ENCODE measurements at regions not wholly inside any gene's neighbourhood (a gene's known extent, or its start where the extent isn't known, plus 50 kb on each side); places are given as distances from the start of the nearest gene placed in this dataset.

DNA sequence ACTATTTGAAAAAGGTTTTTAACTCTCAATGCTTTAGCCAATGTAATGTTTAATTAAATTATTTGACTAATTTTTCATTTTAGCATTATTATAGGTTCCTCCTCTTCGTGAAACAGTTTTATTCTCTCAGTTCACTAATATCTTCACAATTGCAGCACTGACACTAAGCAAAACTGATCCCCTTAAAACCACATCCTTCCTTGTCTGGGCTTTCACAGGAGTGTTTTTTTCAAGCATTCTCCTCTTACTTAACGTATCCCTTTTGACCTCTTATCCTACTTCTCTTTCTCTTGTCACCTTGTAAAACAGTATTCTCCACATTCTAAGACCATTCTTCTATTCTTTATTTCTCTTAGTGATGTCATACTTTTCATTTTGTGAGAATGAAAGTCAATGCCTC, 112.8 kb downstream of the DSC3 start:
- TF ChIP-seq, protein P1, sequence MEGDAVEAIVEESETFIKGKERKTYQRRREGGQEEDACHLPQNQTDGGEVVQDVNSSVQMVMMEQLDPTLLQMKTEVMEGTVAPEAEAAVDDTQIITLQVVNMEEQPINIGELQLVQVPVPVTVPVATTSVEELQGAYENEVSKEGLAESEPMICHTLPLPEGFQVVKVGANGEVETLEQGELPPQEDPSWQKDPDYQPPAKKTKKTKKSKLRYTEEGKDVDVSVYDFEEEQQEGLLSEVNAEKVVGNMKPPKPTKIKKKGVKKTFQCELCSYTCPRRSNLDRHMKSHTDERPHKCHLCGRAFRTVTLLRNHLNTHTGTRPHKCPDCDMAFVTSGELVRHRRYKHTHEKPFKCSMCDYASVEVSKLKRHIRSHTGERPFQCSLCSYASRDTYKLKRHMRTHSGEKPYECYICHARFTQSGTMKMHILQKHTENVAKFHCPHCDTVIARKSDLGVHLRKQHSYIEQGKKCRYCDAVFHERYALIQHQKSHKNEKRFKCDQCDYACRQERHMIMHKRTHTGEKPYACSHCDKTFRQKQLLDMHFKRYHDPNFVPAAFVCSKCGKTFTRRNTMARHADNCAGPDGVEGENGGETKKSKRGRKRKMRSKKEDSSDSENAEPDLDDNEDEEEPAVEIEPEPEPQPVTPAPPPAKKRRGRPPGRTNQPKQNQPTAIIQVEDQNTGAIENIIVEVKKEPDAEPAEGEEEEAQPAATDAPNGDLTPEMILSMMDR (IDR thresholded peaks at IDR 0.05; ENCODE audit: borderline replicate concordance, insufficient read depth, low read depth, low read length) = no peak
- no peak overlapping the region for H3K4me3 ChIP-seq (ENCODE audit: low read depth, low read length)

DNA sequence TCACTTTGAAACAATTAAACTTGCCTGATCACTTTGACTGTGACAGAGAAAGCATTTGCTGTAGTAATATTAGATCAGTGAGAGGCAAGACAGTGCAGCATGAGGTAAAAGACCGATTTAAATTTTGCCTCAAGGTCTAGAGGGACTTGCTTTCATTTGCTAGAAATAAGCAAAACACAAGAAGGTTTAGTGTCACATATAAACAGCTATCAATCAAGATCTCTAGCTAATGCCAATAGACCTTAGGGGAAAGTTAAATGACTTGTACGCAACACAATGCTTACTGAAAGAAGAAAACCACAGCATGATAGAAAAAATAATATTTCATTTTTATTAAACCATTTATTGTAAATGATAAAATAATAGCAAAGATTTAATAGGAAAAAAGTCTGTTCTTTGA, 113.5 kb downstream of the DSC3 start:
- no peak overlapping the region for H3K4me3 ChIP-seq (ENCODE audit: low read depth, low read length)
- TF ChIP-seq, protein P1 (IDR thresholded peaks at IDR 0.05; ENCODE audit: borderline replicate concordance, insufficient read depth, low read depth, low read length) = no peak

- TF ChIP-seq, protein P1 (IDR thresholded peaks at IDR 0.05; ENCODE audit: borderline replicate concordance, insufficient read depth, low read depth, low read length) = no peak
- H3K4me3 ChIP-seq (ENCODE audit: low read depth, low read length) = no peak overlapping the region
Observed at GRCh38 chr18:30927517-30928075, 114.9 kb downstream of the DSC3 start.

GRCh38 chr18:30927042-30927441, 115.5 kb downstream of the DSC3 start:
- TF ChIP-seq, protein P1 (IDR thresholded peaks at IDR 0.05; ENCODE audit: borderline replicate concordance, insufficient read depth, low read depth, low read length) = no peak
- no peak overlapping the region for H3K4me3 ChIP-seq (ENCODE audit: low read depth, low read length)

DNA sequence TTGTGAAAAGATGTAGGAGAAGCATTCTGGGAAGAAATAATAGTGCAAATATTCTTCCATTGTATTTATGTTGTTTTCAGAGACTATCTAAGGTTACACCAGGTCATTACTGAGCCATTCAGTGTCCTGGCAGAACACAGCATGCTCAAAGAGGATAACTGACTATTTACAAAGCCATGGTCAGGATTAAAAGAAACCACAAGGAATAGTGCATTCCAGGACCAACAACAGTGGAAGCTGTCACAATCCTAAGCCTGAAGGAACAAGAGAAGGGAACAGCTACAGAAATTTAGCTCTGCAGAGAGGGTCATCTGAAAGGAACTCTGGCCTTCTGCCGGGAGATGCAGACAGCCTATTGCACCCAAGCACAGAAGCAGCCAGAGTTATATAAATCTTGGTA, 116.7 kb downstream of the DSC3 start:
- TF ChIP-seq, protein P1 (IDR thresholded peaks at IDR 0.05; ENCODE audit: borderline replicate concordance, insufficient read depth, low read depth, low read length) = no peak
- no peak overlapping the region for H3K4me3 ChIP-seq (ENCODE audit: low read depth, low read length)

DNA sequence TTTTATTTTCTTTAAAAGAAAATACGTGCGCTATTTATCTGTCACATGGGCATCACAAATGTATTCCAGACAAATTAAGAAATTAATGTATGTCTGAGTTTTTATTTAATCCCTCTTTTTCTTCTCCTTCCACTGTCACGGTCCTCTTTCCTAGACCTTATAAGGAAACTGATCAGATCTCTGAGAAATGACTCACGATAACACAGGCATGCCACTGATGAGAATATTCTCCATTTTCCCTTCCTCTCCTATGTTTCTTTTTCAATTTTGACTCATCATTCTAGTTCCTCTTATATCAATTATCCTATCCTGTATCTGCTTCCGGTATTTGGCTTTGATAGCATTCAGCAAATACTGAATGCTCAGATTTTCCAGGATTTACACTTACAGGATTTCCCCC, 121.8 kb downstream of the DSC3 start:
- TF ChIP-seq, protein P1 (IDR thresholded peaks at IDR 0.05; ENCODE audit: borderline replicate concordance, insufficient read depth, low read depth, low read length) = no peak
- no peak overlapping the region for H3K4me3 ChIP-seq (ENCODE audit: low read depth, low read length)

GRCh38 chr18:30920351-30920750, 122.2 kb downstream of the DSC3 start:
- TF ChIP-seq, protein P1 (IDR thresholded peaks at IDR 0.05; ENCODE audit: borderline replicate concordance, insufficient read depth, low read depth, low read length) = no peak

More at GRCh38 chr18:30920351-30920750, 122.2 kb downstream of the DSC3 start:
- H3K4me3 ChIP-seq (ENCODE audit: low read depth, low read length) = no peak overlapping the region

Data from GM12875 (cell line).